SH-SY5Y (cell line): ENCODE measurements at regions not wholly inside any gene's neighbourhood (a gene's known extent, or its start where the extent isn't known, plus 50 kb on each side); places are given as distances from the start of the nearest gene placed in this dataset.

Experiments used
- GATA2 ChIP-seq: IDR thresholded peaks from 2 replicates; pipeline ENCODE4 v1.6.1; 2011; ENCODE audit warnings: mild to moderate bottlenecking, low read depth, low read length
- GATA3 ChIP-seq: IDR thresholded peaks from 2 replicates; pipeline ENCODE4 v1.6.1; 2011; ENCODE audit warnings: low read depth, mild to moderate bottlenecking, low read length, moderate library complexity

- TF ChIP-seq GATA2 (no peak), GATA3 (no peak)
Observed at GRCh38 chr10:59560990-59561389, 148.7 kb downstream of the SLC16A9 start.
